ENCODE measurements at regions not wholly inside any gene's neighbourhood (a gene's known extent, or its start where the extent isn't known, plus 50 kb on each side); places are given as distances from the start of the nearest gene placed in this dataset.

DNA sequence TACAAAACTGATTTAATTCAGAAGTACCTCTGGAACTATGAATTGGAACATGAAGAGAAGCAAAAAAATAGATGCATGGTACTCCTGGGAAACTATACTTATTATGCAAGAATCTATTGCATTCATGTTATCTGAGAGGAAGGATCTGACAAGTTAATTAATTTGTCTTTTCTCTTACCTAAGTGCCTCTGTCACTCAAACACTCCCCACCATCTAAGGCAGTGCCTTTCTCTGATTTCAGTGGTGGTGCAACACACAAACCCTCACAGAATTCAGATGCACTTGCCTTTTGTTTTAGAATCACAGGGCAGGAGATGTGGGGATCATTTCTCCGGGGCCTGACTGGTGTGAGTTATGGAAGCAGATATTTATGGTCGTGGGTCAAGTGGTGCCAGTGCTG, 52.5 kb upstream of the C9orf72 start:
- ATAC-seq (ENCODE audit: low FRiP score): no peak
- DNase-seq (ENCODE audit: low spot score): no peak
- TF ChIP-seq, protein P1, sequence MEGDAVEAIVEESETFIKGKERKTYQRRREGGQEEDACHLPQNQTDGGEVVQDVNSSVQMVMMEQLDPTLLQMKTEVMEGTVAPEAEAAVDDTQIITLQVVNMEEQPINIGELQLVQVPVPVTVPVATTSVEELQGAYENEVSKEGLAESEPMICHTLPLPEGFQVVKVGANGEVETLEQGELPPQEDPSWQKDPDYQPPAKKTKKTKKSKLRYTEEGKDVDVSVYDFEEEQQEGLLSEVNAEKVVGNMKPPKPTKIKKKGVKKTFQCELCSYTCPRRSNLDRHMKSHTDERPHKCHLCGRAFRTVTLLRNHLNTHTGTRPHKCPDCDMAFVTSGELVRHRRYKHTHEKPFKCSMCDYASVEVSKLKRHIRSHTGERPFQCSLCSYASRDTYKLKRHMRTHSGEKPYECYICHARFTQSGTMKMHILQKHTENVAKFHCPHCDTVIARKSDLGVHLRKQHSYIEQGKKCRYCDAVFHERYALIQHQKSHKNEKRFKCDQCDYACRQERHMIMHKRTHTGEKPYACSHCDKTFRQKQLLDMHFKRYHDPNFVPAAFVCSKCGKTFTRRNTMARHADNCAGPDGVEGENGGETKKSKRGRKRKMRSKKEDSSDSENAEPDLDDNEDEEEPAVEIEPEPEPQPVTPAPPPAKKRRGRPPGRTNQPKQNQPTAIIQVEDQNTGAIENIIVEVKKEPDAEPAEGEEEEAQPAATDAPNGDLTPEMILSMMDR (IDR thresholded peaks at IDR 0.05): no peak

DNA sequence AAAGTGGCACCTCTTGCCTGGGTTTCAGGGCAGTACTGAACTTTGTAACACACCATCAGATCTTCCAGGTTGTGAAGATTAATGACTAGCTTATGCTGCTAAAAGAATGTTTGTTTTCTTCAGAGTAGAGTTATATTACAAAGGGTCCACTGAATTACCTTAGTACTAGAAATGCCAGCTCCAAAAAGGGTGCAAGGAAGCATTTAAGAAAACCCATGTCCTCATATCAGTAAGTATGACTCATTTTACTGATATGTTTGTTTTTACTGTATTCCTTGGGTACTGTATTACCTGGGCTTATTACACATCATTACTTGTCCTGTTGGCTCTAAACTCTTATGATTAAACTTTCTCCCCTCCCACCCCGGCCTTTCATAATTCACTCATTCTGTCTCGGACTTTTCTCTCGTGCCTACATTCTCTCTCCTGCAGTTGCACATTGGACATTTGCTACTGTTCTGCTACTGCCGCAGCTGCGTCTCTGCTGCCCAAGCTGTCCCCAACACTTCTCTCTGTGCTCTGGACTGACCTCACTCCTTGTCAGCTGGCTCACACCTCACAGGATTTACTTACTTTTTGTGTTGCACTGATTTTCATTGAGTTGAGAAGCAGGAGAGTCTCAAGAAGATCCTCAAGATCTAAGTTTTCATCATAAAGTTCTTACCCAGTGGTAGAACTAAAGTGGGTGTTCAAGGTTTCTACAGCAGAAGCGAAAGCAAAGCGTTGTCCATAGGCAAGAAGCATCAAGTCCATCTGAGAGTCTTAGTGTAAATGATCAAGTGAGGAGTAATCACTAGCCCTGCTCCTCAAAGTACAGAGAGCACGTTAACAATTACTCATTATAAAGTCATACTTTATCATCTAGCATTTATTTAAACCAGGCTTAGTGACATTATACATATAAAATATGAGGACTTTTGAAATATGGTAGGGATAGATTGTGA, 53.2 kb upstream of the C9orf72 start:
- ATAC-seq (ENCODE audit: low FRiP score): peak; percentile 76
- TF ChIP-seq, protein P1 (IDR thresholded peaks at IDR 0.05): no peak
- no peak for DNase-seq (ENCODE audit: low spot score)

DNA sequence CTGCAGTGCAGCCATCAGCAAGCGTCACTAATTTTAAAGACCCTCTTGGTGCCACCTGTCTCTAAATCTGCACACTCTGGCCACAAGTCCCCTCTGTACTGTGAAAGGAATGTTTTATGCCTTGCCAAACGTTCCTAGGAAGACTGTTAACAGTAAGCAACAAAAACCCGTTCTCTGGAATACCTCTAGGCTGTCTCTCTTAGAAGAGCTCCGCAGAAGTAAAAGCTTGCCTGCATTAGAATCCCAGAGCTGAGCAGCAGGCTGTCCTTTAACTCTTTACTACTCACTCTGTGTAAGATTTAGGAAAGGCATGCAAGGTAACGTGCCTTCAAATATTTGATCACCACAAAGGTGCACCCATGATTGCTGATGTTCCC, 53.9 kb upstream of the C9orf72 start:
- no peak for DNase-seq (ENCODE audit: low spot score)
- TF ChIP-seq, protein P1 (IDR thresholded peaks at IDR 0.05): no peak
- no peak for ATAC-seq (ENCODE audit: low FRiP score)

DNA sequence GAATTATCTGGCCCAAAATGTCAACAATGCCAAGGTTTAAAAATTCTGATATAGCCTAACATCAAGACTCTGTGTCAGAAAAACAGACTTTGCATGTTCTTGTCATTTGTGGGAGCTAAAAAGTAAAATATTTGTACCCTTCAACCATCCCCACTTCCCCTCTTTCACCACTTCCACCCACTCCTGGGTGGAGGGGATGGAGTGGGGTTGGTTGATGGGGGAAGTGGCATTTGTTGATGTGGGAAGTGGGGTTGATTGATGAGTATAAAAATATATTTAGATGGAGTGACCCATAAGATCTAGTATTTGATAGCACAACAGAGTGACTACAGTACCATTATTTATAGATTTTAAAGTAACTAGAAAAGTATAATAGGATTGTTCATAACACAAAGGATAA, 55.0 kb upstream of the C9orf72 start:
- TF ChIP-seq, protein P1 (IDR thresholded peaks at IDR 0.05): no peak
- DNase-seq (ENCODE audit: low spot score) (no peak), ATAC-seq (ENCODE audit: low FRiP score) (no peak)

DNA sequence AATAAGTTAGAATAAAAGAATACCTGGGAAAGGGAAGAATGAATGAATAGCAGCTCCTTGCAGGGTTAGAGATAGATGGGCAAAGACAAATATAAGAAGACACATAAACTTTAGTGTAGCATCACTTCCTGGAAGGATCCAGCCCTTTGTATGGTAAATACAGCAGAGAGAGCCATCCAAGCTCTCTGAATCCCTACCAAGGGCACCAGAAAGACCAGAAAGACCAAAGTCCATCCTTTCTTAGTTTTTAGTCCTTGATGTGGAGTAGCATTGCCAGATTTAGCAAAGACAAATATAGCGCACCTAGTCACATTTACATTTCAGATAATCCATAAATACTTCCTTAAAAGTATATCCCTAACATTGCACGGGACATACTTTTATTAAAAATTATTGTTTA, 56.1 kb upstream of the C9orf72 start:
- DNase-seq (ENCODE audit: low spot score): no peak
- no peak for ATAC-seq (ENCODE audit: low FRiP score)
- TF ChIP-seq, protein P1 (IDR thresholded peaks at IDR 0.05): no peak

DNA sequence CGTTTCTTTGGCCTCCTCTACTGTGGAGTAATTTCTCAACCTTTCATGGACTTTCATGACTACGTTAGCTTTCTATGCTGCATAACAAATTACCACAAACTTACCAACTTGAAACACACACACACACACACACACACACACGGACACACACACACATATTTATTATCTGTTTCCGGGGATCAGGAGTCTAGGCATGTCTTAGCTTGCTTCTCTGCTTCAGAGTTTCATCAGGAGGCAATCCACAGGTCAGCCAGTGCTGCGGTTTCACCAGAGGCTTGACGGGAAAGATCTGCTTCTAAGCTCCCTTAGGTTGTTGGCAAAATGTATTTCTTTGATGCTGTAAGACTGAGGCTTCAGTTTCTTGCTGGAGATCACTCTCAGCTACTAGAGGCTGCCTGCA, 59.0 kb upstream of the C9orf72 start:
- ATAC-seq (ENCODE audit: low FRiP score) (no peak), DNase-seq (ENCODE audit: low spot score) (no peak)
- TF ChIP-seq, protein P1 (IDR thresholded peaks at IDR 0.05): no peak

DNA sequence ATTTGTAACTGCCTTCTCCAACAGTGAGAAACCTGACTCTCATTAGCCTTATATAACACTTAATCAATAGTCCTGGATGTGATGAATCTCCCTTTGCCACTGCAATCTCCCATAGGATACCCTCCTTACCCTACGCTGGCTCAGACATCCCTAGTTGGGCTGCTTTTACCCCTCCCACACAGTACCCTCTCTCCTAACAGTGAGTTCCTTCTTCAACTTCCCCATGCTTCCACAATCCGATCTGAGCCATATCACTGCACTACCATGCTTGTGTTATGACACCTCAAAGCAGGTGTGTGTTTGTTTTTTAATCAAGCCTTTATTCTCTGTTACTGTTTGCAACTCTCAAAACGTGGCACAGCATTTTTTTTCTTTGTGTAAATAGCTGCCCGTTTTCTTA, 60.5 kb upstream of the C9orf72 start:
- ATAC-seq (ENCODE audit: low FRiP score) (no peak), DNase-seq (ENCODE audit: low spot score) (no peak)
- TF ChIP-seq, protein P1 (IDR thresholded peaks at IDR 0.05): no peak
